ENCODE measurements at regions not wholly inside any gene's neighbourhood (a gene's known extent, or its start where the extent isn't known, plus 50 kb on each side); places are given as distances from the start of the nearest gene placed in this dataset.

GRCh38 chr4:11698846-11699590 lies 270.3 kb upstream of the HS3ST1 start:
- Histone ChIP-seq H3K9me3 (ENCODE audit: control insufficient read depth, low read depth, low read length) (peaks cover 2% of the 10 kb centered on the region), H4K20me1 (ENCODE audit: control insufficient read depth, extremely low read depth, insufficient read depth, low read length) (no peaks in the 10 kb centered on the region), H2AFZ (ENCODE audit: control insufficient read depth, low read length) (peak overlapping the region; percentile 49), H3K9ac (ENCODE audit: control insufficient read depth, extremely low read depth, insufficient read depth, low read length) (peak overlapping the region; percentile 63), H3K9me1 (ENCODE audit: control insufficient read depth, extremely low read depth, insufficient read depth, low read length) (no peaks in the 10 kb centered on the region), H3K79me2 (ENCODE audit: control insufficient read depth, insufficient read depth, low read length) (no peaks in the 10 kb centered on the region), H3K4me2 (ENCODE audit: control insufficient read depth, extremely low read depth, insufficient read depth, low read depth, low read length) (peak overlapping the region; percentile 69), H3K4me1 (ENCODE audit: control insufficient read depth, extremely low read depth, insufficient read depth, low read length) (peaks cover 67% of the 10 kb centered on the region), H3K4me3 (ENCODE audit: control insufficient read depth in 2 of 3, extremely low read depth in 1 of 3, insufficient read depth in 2 of 3, low read depth in 1 of 3, low read length in 3 of 3) (no peak overlapping the region), H3K36me3 (ENCODE audit: control insufficient read depth in 2 of 2, extremely low read depth in 1 of 2, insufficient read depth in 2 of 2, low read length in 2 of 2) (no peaks in the 10 kb centered on the region), H3K27ac (ENCODE audit: control insufficient read depth, insufficient read depth, low read length) (peak overlapping the region; percentile 88), H3K27me3 (ENCODE audit: control insufficient read depth, extremely low read depth, insufficient read depth, low read length) (no peaks in the 10 kb centered on the region)
- dilution Hi-C loops (cut with MboI; ENCODE audit: extremely low pct_ligation_motif_present, low sequenced_read_pairs): no loop called here
- FAIRE-seq (peak; percentile 99), DNase-seq (ENCODE audit: low read depth, low spot score) (peak; percentile 78)
- no peak for TF ChIP-seq EZH2 (IDR thresholded peaks at IDR 0.05; ENCODE audit: low read length)
- no peak for TF ChIP-seq CTCF (optimal IDR thresholded peaks at IDR 0.05 in 1 of 3, IDR thresholded peaks at IDR 0.05 in 1 of 3, conservative IDR thresholded peaks at IDR 0.05 in 1 of 3; ENCODE audit: extremely low read depth in 1 of 3, insufficient read depth in 2 of 3, low read length in 3 of 3)

- no peaks in the 10 kb centered on the region for H4K20me1 ChIP-seq (ENCODE audit: control insufficient read depth, extremely low read depth, insufficient read depth, low read length)
- H3K9me3 ChIP-seq (ENCODE audit: control insufficient read depth, low read depth, low read length): peaks cover 4% of the 10 kb centered on the region
- H3K4me1 ChIP-seq (ENCODE audit: control insufficient read depth, extremely low read depth, insufficient read depth, low read length): peaks cover 57% of the 10 kb centered on the region
- H3K27me3 ChIP-seq (ENCODE audit: control insufficient read depth, extremely low read depth, insufficient read depth, low read length): no peaks in the 10 kb centered on the region
- H3K27ac ChIP-seq (ENCODE audit: control insufficient read depth, insufficient read depth, low read length): peak overlapping the region; percentile 88
- no peaks in the 10 kb centered on the region for H3K36me3 ChIP-seq (ENCODE audit: control insufficient read depth in 2 of 2, extremely low read depth in 1 of 2, insufficient read depth in 2 of 2, low read length in 2 of 2)
- H3K4me3 ChIP-seq (ENCODE audit: control insufficient read depth in 2 of 3, extremely low read depth in 1 of 3, insufficient read depth in 2 of 3, low read depth in 1 of 3, low read length in 3 of 3): peak overlapping the region in 1 of 3 experiments; percentile 0
- H3K9ac ChIP-seq (ENCODE audit: control insufficient read depth, extremely low read depth, insufficient read depth, low read length): peak overlapping the region; percentile 63
- H3K9me1 ChIP-seq (ENCODE audit: control insufficient read depth, extremely low read depth, insufficient read depth, low read length): no peaks in the 10 kb centered on the region
- FAIRE-seq (peak; percentile 79), DNase-seq (ENCODE audit: low read depth, low spot score) (no peak)
- dilution Hi-C loops (cut with MboI; ENCODE audit: extremely low pct_ligation_motif_present, low sequenced_read_pairs): no loop called here
- TF ChIP-seq CTCF (optimal IDR thresholded peaks at IDR 0.05 in 1 of 3, IDR thresholded peaks at IDR 0.05 in 1 of 3, conservative IDR thresholded peaks at IDR 0.05 in 1 of 3; ENCODE audit: extremely low read depth in 1 of 3, insufficient read depth in 2 of 3, low read length in 3 of 3): no peak
- TF ChIP-seq EZH2 (IDR thresholded peaks at IDR 0.05; ENCODE audit: low read length): no peak
- peak overlapping the region; percentile 35 for H2AFZ ChIP-seq (ENCODE audit: control insufficient read depth, low read length)
- peak overlapping the region; percentile 69 for H3K4me2 ChIP-seq (ENCODE audit: control insufficient read depth, extremely low read depth, insufficient read depth, low read depth, low read length)
- no peaks in the 10 kb centered on the region for H3K79me2 ChIP-seq (ENCODE audit: control insufficient read depth, insufficient read depth, low read length)
Observed at GRCh38 chr4:11698033-11698432, 269.3 kb upstream of the HS3ST1 start.

Measured in keratinocyte (primary cell).